ENCODE measurements at regions not wholly inside any gene's neighbourhood (a gene's known extent, or its start where the extent isn't known, plus 50 kb on each side); places are given as distances from the start of the nearest gene placed in this dataset.

DNA sequence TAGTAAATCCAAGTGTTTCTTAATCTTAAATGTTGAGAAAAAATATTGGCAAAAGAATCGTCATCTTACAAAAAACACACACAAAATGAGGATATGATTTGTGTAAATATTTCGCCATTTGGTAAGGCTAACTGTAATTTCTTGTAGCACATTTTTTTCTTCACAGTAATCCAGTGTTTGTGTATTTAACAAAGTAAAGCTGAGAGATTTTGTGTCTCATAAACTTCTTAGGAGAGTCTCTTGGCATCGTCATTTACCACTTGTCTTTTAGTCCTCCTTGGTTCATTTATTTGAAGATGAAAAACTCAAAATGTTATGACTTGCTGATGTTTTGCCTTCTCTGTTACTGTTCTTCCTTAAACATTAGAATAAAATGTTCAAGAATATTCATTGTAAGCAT, 326.7 kb upstream of the PITX2 start:
- Mint-ChIP-seq H3K27me3 (ENCODE audit: low read depth) (no peaks in the 10 kb centered on the region), H3K27ac (peak overlapping the region; percentile 25), H3K36me3 (no peaks in the 10 kb centered on the region), H3K4me1 (peaks cover 18% of the 10 kb centered on the region), H3K4me3 (no peak overlapping the region), H3K9me3 (no peaks in the 10 kb centered on the region)
- DNase-seq (ENCODE audit: low spot score in 2 of 2, unreplicated experiment in 2 of 2): no peak
- TF ChIP-seq, protein P1, sequence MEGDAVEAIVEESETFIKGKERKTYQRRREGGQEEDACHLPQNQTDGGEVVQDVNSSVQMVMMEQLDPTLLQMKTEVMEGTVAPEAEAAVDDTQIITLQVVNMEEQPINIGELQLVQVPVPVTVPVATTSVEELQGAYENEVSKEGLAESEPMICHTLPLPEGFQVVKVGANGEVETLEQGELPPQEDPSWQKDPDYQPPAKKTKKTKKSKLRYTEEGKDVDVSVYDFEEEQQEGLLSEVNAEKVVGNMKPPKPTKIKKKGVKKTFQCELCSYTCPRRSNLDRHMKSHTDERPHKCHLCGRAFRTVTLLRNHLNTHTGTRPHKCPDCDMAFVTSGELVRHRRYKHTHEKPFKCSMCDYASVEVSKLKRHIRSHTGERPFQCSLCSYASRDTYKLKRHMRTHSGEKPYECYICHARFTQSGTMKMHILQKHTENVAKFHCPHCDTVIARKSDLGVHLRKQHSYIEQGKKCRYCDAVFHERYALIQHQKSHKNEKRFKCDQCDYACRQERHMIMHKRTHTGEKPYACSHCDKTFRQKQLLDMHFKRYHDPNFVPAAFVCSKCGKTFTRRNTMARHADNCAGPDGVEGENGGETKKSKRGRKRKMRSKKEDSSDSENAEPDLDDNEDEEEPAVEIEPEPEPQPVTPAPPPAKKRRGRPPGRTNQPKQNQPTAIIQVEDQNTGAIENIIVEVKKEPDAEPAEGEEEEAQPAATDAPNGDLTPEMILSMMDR (IDR thresholded peaks at IDR 0.05; ENCODE audit: unreplicated experiment): no peak

DNA sequence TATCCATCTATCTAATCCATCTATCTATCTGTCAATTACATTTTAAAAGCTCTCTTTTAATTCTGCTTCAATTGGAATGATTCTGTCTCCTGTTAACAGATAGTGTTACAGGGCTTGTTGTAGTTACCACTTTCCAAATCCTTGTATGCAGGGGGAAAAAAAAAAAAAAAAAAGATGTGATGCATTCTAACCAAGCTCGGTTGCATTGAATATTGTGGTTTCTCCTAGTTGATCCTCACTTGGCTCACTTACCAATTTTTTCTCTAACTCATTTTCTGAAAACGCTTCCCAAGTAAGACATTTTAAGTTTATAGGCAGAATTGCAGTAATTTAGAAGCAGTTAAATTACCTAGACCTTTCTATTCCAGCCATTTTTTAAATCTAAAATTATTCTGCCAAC, 327.9 kb upstream of the PITX2 start:
- Mint-ChIP-seq H3K4me3 (no peak overlapping the region), H3K27me3 (ENCODE audit: low read depth) (no peaks in the 10 kb centered on the region), H3K9me3 (no peaks in the 10 kb centered on the region), H3K27ac (no peak overlapping the region), H3K36me3 (no peaks in the 10 kb centered on the region), H3K4me1 (peaks cover 26% of the 10 kb centered on the region)
- TF ChIP-seq, protein P1 (IDR thresholded peaks at IDR 0.05; ENCODE audit: unreplicated experiment): no peak
- no peak for DNase-seq (ENCODE audit: low spot score in 2 of 2, unreplicated experiment in 2 of 2)

DNA sequence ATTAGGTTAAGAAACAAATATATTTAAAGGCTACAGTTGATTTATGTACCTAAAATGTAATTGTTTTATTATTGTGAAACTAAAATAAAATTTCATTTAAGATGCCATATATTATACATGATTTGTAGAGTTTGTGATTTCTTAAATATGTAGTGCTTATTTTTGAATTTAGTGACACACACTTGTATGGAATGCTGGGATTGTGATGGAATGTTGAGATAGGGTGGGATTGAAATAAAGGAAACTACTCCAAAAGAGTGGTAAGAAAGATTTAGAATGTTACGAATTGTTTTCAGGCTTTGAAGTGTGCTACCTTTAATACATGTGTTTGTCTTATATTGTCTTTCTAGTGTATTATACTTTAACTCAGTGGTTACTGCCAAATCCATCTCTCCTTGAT, 330.3 kb upstream of the PITX2 start:
- DNase-seq (ENCODE audit: low spot score in 2 of 2, unreplicated experiment in 2 of 2): no peak
- H3K27ac Mint-ChIP-seq: peak overlapping the region; percentile 92
- no peaks in the 10 kb centered on the region for H3K9me3 Mint-ChIP-seq
- H3K27me3 Mint-ChIP-seq (ENCODE audit: low read depth): no peaks in the 10 kb centered on the region
- H3K4me3 Mint-ChIP-seq: peak overlapping the region; percentile 26
- peaks cover 39% of the 10 kb centered on the region for H3K4me1 Mint-ChIP-seq
- TF ChIP-seq, protein P1 (IDR thresholded peaks at IDR 0.05; ENCODE audit: unreplicated experiment): no peak
- no peaks in the 10 kb centered on the region for H3K36me3 Mint-ChIP-seq

DNA sequence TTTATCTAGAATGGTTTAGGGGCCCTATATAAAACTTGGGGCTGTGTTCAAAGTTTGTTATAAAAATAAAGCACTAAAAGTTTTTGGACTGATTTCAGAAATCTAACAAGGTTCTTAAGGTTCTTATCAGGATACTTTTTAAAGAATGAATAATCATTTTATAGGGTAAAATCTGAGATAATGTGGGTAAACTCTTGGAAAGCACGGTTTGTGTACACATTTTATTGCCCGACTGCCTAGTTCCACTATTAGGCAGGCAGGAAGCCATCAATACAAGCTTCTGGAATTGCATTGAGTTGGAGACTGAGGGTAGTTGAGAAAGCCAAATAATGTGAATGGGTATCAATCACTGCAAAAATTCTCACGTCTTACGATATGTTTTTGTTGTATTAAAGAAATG, 331.0 kb upstream of the PITX2 start:
- H3K9me3 Mint-ChIP-seq: no peaks in the 10 kb centered on the region
- no peak overlapping the region for H3K4me3 Mint-ChIP-seq
- TF ChIP-seq, protein P1 (IDR thresholded peaks at IDR 0.05; ENCODE audit: unreplicated experiment): no peak
- no peak for DNase-seq (ENCODE audit: low spot score in 2 of 2, unreplicated experiment in 2 of 2)
- peaks cover 45% of the 10 kb centered on the region for H3K4me1 Mint-ChIP-seq
- no peaks in the 10 kb centered on the region for H3K27me3 Mint-ChIP-seq (ENCODE audit: low read depth)
- peak overlapping the region; percentile 92 for H3K27ac Mint-ChIP-seq
- H3K36me3 Mint-ChIP-seq: no peaks in the 10 kb centered on the region

DNA sequence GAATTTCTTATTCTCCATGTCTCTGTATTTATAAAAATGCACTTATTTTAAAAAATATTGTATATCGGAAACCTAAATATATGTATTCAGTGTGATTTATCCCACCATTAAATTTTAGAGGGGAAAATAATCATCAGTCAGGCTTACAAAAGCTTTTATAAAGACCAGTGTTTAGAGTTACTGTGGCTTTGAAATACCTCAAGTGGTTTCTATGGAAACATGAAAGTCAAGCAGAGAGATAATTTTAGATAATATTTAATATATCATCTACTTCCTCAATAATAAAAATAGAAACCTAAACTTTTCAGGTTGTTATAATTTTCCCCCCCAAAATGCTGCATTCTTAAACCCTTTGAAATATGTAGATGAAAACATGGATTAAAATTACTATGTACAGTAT, 332.9 kb upstream of the PITX2 start:
- H3K27ac Mint-ChIP-seq: no peak overlapping the region
- no peaks in the 10 kb centered on the region for H3K9me3 Mint-ChIP-seq
- TF ChIP-seq, protein P1 (IDR thresholded peaks at IDR 0.05; ENCODE audit: unreplicated experiment): no peak
- no peak for DNase-seq (ENCODE audit: low spot score in 2 of 2, unreplicated experiment in 2 of 2)
- H3K27me3 Mint-ChIP-seq (ENCODE audit: low read depth): no peaks in the 10 kb centered on the region
- no peaks in the 10 kb centered on the region for H3K36me3 Mint-ChIP-seq
- no peak overlapping the region for H3K4me3 Mint-ChIP-seq
- H3K4me1 Mint-ChIP-seq: peaks cover 49% of the 10 kb centered on the region

DNA sequence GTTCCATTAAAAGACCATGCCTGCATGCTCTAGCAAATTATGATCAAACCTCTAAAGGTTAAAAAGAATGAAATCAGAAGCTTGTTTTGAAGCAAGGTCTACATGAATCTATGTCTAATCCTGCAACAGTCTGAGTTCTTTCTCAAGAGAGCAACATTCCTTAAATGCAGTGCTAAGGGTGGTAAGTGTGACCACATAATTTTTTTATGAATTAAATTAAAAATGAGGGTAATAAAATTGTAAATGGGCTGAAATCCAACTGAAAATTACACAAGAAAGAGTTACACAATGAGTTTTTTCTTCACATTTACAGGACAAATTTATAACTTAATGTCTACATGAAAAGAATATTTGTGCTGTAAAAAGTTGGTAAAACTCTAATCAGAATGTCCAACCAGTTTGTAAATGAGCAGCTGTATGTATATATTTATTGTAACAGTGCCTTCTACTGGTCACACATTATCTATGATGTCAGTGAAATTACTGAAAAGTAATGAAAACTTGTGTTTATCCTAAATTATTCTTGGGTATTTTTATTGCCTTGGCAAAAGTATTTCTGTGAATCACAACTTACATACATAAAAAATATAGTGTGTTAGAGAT, 336.3 kb upstream of the PITX2 start:
- Mint-ChIP-seq H3K9me3 (no peaks in the 10 kb centered on the region), H3K4me3 (no peak overlapping the region), H3K36me3 (no peaks in the 10 kb centered on the region), H3K27ac (peak overlapping the region; percentile 59), H3K27me3 (ENCODE audit: low read depth) (no peaks in the 10 kb centered on the region), H3K4me1 (peaks cover 58% of the 10 kb centered on the region)
- no peak for DNase-seq (ENCODE audit: low spot score in 2 of 2, unreplicated experiment in 2 of 2)
- TF ChIP-seq, protein P1 (IDR thresholded peaks at IDR 0.05; ENCODE audit: unreplicated experiment): peak; percentile 44
